Iris pigment epithelial cell (primary cell): ENCODE measurements at regions not wholly inside any gene's neighbourhood (a gene's known extent, or its start where the extent isn't known, plus 50 kb on each side); places are given as distances from the start of the nearest gene placed in this dataset.

Source experiments
- DNase-seq: peaks from one replicate; pipeline ENCODE4 v3.0.0-alpha.2; 2011; ENCODE audit warnings: low read depth

DNA sequence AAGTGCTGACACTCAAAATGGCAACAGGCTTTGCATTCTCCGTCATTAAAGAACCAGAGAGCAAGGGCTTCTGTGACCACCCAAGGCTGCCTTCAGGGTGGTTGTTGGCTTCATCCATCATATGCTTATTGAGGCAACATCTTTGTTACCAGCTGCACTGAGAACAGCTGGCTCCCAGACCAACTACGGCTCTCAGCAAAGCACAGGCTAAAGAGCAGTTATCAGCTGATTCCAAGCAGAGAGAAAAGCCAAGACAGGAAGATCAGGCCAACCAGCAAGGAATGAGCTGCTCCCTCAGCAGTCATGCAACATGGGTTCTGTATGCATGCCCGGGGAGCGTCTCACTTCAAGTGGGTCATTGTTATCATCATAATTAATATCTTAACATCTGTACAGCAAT, 358.9 kb downstream of the ACTL7B start:
- DNase-seq = no peak

DNA sequence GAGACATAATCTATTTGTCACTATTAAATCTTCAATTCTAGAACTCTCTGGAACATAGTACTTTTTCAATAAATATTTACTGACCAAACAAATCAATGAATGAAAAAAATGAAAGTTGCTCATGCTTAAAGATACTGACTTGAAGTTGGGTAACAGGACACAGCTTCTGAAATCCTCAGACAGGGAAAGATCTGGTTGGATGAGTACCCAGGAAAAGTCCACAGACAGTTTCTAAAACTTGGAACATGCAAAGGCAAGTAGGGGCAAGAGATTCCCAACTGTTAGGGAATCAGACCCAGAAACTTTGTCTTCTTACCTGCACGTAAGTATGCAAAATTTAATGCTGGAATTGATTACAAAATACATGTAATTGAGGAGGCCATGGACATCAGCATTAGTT, 366.2 kb downstream of the ACTL7B start:
- no peak for DNase-seq

DNA sequence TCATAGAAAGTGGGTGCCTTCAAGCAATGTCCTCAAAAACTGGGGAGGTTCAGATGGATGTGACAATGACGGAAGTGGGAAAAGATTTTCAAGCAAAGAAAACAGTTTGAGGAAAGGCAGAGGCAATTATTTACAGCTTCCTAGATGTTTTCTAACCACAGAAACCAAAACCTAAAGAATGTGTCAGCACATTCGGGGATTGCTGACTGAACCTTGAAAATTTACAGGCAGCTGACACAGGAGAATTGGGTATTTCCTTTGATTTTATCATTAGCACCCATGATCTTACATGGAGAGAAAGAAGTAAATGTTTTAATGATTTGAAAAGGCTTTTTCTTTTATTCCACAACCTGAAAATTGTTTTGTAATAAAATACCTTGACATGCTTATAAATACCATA, 369.0 kb downstream of the ACTL7B start:
- DNase-seq = peak; percentile 40

- no peak for DNase-seq
Measured at GRCh38 chr9:108484468-108484867, 371.3 kb downstream of the ACTL7B start.

DNA sequence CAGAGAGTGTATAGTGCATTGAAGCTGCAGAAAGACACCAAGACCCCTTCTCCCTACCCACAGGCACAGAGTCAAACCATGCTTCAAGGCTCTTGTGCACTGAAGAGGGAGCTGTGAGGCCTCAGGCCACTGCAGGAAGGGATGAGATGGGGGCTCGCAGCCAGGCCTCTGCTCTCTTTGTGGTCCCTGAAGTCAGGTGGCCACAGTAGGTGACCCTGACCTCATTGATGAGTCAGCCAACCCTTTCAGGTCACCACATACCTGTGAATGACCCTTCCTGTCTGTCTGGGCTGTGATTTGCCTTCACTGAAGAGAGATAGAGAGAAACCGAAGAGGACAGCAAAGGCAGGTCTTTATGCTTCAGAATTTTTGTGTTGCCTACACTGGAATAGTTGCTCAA, 372.1 kb downstream of the ACTL7B start:
- DNase-seq = no peak

- DNase-seq = no peak
Measured at GRCh38 chr9:108479989-108480652, 375.7 kb downstream of the ACTL7B start.

DNA sequence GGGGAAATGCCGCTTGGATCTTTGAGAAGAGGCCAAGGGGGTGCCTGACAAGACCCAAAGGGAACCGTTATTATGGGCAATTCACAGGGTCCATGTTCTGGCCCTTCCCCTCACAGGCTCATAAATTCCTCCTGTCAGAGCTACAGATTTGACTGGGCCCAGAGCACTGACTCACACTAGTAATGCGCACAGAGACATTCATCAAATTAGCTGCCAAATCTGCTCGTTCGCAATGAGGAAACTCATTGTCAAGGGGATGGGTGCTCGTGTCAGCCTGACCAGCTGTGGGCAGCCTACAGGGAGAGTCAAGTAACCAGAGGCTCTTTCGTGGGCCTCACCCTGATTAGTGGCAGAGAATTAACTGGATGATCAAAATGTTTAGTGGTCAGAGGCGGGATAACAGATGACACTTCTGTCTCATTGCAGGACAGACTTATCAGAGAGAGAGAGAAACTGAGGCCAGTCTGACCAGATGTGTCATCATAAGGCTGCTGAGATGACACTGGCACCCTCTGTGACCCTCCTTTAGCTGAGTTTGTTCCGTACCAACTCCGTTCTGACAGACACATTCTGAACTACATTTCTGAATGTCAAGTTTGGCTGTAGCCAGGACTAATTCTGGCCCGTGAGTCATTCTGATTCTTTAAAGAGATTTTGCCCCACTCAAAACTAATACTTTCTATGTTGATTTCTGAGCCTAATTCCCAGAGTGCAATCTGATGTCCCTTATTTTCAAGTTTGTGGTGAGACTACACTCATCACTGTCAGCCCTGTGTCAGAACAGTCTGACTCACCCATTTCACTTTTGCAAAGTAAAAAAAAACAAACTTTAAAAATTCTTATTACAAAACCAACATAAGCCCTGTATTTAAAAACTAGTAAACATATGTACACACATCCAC, 377.1 kb downstream of the ACTL7B start:
- peak; percentile 97 for DNase-seq

DNA sequence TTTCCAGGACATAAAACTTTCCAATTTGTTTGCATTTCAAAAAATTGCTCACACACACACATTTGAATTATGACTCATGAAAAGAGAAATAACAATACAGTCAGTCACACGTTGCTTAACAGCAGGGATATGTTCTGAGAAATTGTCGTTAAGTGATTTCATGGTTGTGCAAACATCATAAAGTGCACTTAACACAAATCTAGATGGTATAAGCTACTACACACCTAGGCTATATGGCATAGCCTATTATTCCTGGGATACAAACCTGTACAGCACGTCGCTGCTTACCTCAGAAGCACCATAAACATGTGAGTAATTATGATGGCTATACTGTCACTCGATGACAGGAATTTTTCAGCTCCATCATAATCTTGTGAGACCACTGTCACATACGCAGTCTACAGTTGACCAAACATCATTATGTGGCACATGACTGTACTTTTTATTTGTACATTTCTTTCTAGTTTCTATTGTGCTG, 378.2 kb downstream of the ACTL7B start:
- DNase-seq = peak; percentile 89

DNA sequence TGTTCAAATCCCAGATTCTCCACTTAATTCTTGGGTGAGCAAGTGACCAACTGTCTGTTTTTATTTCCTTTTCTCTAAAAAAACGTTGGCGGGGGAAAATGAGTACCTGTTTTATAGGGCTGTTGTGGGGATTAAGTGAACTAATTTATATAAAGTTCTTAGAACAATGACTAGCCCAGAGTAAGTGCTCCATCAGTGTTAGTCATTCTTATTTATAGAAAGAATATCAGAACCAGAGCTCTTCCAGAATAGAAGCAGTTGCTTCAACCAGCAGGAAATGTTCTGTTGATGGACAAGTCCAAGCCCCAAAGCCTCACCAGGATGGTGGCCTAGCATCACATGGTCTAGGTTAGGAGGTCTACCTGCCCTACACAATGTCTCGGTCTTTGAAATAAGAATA, 379.2 kb downstream of the ACTL7B start:
- DNase-seq = peak; percentile 43

- no peak for DNase-seq
Measured at GRCh38 chr9:108475813-108476212, 380.0 kb downstream of the ACTL7B start.

DNA sequence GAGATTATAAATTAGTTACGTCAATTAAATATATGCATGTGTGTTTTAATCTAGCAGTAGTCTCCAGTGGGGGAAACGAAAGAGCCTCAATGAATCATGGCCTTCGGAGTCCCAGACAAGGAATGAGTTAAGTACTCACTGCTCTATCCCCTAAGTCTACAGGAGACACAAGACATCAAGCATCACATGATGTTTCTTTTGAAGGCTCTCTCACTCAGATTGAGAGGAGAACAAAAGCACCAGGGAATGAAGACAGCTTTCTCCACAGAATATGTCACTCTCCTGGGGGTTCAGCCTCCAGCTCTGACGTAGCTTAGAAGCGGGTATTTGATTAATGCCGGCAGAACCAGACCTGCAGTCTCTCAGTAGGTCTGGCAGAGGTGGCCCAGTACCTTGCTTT, 381.4 kb downstream of the ACTL7B start:
- DNase-seq = peak; percentile 61

GRCh38 chr9:108473209-108474112, 382.3 kb downstream of the ACTL7B start:
- DNase-seq = peak; percentile 89

DNA sequence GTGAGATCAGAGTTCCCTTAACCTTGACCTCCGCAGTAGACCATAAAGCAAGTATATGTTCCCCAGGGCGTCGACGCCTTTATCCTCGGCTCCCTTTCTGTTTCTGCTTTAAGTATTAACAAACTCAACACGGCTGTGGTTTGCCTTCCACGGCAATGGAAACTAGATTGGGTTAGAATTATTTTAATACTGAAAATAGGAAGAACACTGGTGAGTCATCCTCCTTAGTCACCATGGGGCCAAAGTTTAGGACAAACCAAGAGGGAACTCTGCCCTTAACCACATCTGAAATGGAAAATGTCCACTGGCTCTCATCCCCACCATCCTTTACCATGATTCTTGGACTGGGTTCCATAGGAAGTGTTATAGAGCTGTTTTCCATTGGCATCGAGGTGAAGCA, 386.1 kb downstream of the ACTL7B start:
- peak; percentile 75 for DNase-seq

- peak; percentile 49 for DNase-seq
Measured at GRCh38 chr9:108468364-108468763, 387.4 kb downstream of the ACTL7B start.

GRCh38 chr9:108467653-108468324, 388.0 kb downstream of the ACTL7B start:
- no peak for DNase-seq

DNA sequence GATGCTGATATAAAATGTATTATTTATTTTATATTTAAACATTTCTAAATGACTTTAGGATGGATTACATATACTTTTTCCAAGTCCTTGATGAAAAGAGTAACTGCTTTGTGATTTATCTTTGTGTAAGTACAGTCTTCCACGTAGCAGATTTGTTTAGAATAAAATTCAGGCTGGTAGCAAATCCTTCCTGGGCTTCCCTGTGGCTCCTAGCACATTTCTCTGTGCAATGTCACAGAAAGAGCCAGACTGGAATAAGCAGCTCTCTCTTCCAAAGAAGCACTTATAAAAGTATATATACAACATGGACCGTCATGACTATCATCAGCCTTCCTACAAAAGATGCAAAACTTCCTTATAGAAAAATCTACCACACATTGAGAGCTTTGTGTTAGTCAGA, 388.6 kb downstream of the ACTL7B start:
- no peak for DNase-seq

- no peak for DNase-seq
Measured at GRCh38 chr9:108466304-108466703, 389.5 kb downstream of the ACTL7B start.

DNA sequence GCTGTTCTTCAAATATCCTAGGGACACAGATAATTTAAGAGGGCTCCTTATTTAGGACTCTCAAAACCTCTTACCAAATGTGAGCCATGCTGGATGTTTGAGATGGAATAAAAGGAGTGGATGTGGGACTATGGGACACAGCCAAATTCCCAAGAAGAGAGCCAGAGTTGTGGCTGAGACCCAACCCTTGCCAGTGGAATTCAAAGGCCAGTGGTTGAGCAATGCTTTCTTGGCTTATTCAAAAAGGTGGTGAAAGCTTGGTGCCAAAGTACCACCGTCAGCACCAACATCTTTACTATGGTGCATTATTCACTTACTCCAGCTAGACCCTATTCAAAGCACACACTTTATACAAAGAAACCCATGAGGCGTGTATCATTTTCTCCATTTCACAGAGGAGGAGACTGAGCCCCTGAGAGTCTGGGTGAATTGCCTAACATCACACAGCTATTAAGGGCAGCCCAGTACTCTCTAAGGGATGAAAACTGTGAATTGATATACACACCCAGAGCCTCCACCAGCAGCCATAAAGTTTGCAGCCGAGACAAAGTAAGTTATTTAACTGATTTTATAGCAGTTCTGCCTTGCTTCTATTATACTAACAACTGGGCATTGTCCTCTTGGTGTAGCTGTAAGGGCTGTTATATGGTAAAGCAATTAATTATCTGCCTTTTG, 391.7 kb downstream of the ACTL7B start:
- no peak for DNase-seq

GRCh38 chr9:108456903-108457302, 398.9 kb downstream of the ACTL7B start:
- DNase-seq = no peak

- no peak for DNase-seq
Measured at GRCh38 chr9:108445431-108446071, 410.2 kb downstream of the ACTL7B start.
